C4-2B (cell line): ENCODE measurements at regions not wholly inside any gene's neighbourhood (a gene's known extent, or its start where the extent isn't known, plus 50 kb on each side); places are given as distances from the start of the nearest gene placed in this dataset.

ENCODE experiments used
- CTCF ChIP-seq: fragments of 450-650 bp; conservative IDR thresholded peaks from 2 replicates; pipeline ENCODE4 v1.5.1; 2017; ENCODE audit warnings: mild to moderate bottlenecking
- ZFX ChIP-seq: fragments of 450-650 bp; IDR thresholded peaks from 2 replicates; pipeline ENCODE4 v1.6.1; 2017

GRCh38 chr4:104728380-104729122 is 233.9 kb upstream of the CXXC4 start:
- no peak for TF ChIP-seq CTCF
- TF ChIP-seq ZFX, result no peak
